ENCODE measurements at regions not wholly inside any gene's neighbourhood (a gene's known extent, or its start where the extent isn't known, plus 50 kb on each side); places are given as distances from the start of the nearest gene placed in this dataset.
"Not testable (repeated sequence)": the region's sequence is repeated elsewhere in the genome, so short reads cannot be mapped to it uniquely, and the experiment has no call there.

DNA sequence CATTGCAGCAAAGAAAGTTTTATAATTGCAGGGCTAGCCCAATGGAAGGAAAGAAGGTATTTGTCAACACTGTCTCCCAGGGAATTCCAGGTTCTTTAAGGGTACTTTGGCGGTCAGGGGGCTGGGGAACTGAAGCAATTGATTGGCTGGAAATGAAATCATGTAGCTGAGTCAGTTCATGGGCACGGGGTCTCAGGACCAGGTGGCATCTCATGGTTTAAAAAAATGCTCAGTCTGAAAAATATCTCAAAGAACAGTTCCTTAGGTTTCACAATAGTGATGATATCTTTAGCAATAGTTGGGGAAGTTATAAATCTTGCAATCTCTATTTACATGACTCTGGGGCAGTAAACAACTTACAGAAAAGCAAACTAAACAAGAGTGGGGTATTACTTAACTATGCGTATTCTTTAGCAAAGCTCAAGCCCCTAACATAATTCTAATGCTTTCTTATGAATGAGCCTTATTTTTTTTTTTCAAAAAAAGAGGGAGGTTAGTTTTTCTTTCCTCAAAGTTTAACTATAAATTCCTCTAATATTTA is 376.9 kb upstream of the NRG3 start:
- DNase-seq, result no peak

DNA sequence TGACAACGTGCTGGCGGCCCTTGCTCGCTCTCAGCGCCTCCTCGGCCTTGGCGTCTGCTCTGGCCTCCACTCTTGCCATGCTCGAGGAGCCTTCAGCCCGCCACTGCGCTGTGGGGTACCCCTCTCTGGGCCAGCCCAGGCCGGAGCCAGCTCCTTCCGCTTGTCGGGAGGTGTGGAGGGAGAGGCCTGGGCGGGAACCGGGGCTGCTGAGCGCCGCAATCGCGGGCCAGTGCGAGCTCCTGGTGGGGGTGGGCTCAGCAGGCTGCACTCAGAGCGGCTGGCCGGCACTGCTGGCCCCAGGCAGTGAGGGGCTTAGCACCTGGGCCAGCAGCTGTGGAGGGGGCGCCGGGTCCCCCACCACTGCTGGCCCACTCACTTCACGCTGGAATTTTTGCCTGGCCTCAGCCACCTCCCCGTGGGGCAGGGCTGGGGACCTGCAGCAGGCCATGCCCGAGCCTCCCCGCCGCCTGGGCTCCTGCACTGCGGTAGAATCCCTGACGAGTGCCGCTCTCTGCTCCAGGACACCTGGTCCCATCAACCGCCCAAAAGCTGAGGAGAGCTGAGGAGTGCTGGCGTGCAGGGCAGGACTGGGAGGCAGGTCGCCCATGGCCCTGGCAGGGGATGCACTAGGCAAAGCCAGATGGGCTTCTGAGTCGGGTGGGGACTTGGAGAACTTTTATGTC is 372.2 kb upstream of the NRG3 start:
- DNase-seq, result no peak

DNA sequence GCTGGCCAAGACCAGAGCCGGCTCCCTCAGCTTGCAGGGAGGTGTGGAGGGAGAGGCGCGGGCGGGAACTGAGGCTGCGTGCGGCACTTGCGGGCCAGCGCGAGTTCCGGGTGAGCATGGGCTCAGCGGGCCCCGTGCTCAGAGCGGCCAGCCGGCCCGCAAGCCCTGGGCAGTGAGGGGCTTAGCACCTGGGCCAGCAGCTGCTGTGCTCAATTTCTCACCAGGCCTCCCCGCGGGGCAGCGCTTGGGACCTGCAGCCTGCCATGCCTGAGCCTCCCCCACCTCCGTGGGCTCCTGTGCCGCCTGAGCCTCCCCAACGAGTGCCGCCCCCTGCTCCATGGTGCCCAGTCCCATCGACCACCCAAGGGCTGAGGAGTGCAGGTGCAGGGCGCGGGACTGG is 369.2 kb upstream of the NRG3 start:
- DNase-seq, result not testable (repeated sequence)

DNA sequence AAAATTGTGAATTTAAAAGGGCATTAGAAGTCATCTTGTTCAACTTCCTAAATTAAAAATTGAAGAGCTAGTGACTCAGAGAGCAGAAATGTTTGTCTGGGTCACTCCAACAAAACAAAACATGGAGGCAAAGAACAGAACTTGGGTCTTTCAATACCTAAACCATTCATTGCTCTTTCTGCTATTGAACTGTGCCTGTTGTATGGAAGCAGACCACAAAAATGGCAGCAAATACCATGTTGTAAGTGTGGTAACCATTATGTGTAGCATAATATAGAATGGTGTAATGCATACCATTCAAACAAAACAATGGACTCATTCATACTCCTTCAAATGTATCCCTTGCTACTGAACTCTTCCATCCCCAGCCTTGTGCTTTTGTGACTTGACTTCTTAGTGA is 360.2 kb upstream of the NRG3 start:
- no peak for DNase-seq

DNA sequence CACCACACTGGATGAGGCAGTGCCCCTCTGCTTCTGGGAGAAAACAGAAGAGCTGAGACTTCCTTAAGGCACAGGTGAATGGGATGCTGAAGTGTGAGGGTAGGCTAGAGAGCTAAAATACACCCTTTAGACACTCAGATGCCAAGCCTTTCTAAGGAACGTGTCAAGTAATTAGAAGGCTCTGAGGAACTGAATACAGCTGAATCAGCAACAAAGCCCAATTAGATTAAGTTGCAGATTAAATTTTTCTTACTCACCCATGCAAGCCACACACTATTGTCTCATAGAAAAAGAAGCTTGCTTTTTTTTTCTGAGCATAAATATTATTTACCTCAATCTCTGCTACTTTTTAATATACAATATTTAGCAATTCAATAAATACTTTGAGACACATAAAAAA is 354.3 kb upstream of the NRG3 start:
- DNase-seq, result no peak

DNA sequence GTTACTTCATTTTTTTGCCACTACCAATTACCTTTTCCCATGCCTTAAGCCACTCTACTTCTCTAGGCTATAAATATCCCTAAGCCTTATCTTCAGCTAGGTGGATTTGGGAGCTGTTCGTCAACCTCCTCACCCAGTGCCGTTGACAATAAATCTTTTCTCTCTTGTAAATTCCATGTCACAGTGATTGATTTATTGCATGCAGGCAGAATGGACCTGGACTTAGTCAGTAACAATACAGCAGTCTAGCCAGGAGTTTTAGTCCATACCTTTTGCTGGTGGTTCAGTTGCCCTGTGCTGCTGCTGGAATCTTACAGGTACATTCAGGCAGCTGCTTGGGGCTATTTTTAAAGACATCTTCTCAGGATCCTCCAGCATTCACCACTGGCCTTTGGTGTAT is 350.5 kb upstream of the NRG3 start:
- no peak for DNase-seq

DNA sequence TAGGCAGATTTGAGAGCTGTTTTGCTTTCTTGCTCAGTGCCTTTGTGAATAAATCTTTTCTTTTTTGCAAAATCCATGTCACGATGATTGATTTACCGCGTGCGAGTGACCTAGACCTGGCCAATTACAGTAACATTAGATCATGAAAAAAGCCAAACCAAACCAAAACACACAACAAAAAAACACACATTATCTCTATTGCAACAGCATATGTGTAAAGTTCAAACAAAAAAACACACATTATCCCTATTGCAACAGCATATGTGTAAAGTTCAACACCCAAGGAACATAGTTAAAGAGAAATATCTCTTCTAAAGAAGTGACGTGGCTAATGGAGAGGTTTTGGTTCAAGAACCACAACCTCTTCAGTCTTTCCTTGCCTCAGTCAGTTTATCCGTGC is 342.6 kb upstream of the NRG3 start:
- no peak for DNase-seq

DNA sequence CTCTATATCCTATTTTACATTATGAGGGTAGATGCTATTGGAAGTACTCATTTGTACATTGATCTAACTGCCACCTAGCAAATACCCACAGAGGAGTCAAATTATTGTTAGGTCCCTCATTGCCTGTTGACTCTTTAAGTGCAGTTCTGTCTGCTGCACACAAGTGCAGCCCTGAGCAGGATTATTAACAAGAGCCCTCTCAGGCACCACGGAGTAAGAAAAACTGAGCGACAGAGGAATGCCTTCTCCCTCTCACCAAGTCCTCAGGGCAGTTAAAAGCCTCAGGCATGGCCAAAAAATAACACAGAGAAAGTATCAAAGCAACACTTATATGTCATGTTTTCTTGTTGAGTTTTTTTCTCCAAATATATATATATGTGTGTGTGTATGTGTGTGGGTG is 340.0 kb upstream of the NRG3 start:
- DNase-seq, result no peak

DNA sequence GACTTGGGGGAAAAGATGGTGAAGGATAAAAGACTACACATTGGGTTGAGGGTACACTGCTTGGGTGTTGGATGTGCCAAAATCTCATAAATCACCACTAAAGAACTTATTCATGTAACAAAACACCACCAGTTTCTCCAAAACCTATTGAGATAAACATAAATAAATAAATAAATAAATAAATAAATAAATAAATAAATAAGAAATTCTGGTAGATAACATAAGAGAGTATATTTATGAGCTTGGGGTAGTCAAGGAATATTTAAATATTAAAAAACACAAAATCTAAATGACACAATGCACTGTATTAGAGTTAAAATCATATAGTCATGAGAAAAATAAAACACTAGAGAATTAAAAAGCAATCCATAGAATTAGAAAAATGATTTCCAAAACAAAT is 333.5 kb upstream of the NRG3 start:
- no peak for DNase-seq

DNA sequence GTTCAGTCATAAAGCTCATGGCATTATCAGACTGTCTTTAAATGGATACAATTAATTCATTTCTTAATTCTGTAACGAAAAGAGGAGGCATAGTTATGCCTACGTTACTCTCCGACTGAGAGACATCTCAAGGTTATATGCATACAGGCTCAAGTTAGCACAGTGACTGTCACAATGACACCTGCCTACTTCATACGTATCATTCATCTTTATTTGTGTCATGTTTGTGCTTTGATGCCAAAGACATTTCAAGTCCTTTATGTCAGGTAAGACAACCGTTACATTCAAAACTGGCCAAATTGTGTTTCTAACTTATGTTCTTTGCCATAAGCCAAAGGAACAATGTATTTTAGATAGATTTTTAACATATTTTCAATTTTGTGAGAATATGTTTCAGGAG is 328.8 kb upstream of the NRG3 start:
- DNase-seq, result no peak

DNA sequence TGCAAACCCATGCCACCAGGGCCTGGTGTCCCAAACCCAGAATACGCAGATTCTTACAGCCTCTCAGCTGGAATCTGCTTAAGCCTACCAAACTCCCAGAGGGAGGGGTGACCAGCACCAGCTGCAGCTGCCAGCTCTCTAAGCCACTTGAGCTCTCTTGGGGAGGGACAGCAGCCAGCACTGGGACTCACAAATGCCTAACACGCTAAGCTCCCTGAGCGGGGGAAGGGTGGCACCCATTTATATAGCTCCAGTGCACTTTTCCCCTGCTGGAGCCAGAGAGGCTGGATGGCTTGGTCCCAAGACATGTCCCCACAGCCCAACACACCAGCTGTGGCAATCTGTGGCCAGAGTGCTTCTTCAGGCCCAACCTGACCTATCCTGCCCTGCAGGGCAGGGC is 326.8 kb upstream of the NRG3 start:
- no peak for DNase-seq

DNA sequence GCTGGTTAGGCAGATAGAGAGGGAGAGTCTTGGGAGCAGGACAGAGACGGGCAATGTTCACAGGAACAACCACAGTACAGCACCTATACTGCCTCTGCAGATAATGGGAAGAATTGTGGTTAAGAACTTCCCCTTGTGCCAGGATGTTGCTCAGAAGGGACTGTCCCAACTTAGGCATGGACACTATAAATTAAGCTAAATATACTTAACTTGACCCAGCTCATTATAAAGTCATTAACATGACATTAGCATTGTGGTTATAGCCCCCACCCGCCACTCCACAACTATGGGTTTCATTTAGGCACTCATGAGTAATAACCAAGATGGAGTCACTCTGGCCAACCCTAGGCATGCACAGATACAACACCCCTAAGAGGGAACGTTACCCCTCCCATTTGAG is 310.9 kb upstream of the NRG3 start:
- DNase-seq, result no peak

DNA sequence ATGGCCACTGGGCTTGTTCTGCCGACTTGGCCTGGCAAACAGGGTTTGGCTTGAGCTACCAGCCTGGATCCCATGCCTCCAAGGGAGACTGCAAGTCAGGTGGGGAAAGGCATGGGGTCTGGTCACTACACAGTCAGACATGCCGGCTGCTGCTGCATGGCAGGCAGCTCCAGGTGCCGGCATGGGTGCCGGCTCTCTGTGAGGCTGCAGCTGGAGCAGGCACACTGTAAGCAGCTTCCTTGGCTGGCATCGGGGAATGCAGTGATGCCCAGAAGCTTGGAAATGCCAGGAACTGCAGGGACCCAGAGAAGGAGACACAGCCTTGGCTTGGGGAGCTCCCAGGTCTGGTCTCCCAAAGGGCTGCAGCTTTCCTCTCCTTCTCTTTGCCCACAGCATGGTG is 305.5 kb upstream of the NRG3 start:
- DNase-seq, result no peak

DNA sequence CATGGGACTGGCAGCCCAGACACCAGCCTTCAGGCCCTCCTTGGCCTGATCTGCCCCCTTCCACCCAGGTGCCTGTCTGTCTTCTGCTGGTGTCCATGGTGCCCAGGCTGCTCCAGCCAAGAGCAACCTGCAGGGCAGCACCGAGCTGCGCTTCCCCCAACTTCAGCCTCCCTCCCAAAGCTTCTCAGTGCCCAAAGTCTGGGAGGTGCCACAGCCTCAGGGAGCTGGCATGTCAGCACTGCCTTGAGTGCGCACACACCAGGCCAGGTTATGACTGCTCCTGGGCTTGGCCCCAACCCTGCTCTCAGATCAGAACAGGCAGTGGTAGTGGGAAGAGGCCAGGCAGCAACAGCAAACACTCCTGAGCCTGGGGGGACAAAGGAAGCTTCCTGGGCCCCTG is 304.6 kb upstream of the NRG3 start:
- no peak for DNase-seq

DNA sequence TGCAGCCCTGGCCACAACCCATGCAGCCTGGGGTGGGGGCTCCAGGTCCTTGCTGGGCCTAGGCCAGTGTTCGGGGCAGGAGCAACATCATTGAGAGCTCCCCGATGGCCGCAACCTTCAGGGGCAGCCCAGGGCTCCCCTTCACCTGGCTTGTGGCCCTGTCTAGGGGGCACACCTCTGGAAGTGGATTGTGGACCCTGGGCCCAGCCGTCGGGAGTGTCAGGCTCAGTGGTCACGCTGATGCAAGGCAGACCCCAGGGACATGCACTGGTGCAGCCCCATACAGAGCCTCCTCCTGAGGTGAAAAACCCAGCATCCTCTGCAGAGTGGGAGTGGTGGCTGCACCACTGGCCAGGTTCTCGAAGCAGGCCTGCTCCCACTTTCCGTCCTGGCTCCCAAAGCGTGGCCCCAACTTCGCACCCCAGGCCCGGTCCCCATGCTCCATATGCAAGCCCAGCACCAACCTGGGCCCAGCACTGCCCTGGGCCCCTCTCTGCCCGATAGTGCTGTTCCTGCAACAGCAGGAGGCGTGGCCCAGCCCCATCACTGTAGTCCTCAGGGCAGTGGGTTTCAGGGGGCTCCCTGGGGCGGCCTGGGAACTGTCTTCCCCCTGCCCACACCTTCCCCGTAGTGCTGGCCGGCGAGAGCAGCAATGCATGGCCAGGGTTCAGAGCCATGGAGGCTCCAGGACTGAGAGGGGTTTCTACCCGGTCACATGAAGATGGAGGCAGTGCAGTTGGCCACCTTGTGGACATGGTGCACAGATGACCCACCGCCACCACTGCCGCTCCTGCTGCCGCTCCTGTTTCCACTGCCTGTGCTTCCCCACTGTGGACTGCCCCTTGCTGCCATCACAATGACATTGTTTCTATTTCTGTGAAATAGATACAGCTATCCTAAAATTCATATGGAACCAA is 303.9 kb upstream of the NRG3 start:
- no peak for DNase-seq

DNA sequence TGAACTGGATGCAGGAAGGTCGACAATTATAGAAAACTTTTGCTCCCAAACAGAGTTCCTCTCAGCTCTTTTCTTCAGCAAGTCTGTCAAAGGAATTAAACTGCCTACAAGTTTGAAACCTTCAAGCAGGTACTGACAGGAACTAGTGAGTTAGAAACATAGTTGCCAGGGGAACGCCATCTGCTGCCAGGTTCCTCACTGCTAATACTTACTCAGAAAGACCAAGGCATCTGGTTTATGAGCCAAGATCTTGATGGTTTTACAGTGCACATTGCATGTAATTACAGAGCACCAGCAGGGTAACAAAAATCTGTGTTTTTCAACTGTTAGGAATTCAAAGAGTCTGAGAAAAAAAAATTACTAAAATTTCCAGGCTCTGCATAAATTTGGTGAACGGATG is 300.0 kb upstream of the NRG3 start:
- no peak for DNase-seq

DNA sequence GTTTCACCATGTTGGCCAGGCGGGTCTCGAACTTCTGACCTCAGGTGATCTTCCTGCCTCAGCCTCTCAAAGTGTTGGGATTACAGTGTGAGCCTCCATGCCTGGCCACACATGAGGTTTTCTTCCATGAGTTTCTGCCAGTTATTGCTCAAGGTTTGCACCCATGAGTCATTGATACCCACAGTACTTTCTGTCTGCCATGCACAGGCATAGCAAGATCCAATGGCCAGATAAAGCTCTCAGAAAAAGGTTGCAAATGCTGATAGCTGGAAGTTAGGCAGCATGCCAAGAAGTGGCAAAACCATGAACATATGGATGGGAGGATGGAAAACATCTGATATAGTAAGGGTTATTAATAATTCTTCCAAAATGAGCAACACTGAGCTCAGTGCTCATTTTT is 298.7 kb upstream of the NRG3 start:
- no peak for DNase-seq

DNA sequence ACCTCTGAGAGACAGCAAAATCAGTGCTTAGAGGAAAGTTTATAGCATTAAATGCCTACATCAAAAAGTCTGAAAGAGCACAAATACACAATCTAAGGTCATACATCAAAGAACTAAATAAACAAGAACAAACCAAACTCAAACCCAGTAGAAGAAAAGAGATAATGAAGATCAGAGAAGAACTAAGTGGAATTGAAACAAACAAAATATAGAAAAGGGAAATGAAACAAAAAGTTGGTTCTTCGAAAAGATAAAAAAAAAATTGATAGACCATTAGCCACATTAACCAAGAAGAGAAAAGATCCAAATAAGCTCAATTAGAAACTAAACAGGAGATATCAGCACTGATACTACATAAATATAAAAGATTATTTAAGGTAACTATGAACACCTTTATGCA is 280.0 kb upstream of the NRG3 start:
- DNase-seq, result no peak

DNA sequence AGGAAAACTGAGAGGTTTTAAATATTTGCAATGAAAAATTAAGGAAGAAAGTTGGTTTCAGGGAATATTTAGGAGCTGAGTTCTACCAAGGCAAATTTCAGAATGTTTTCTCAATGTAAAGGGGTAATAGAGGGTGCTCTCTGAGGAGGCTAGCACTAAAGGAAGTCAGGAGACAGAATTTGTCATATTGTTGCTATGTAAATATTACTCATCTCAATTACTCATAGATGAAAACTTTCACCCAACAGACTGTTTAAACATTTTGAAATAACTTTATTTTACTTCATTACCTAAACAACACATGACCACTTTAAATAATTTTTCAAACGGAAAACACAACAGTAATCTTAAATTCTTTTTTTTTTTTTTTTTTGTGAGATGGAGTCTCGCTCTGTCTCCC is 274.8 kb upstream of the NRG3 start:
- no peak for DNase-seq

DNA sequence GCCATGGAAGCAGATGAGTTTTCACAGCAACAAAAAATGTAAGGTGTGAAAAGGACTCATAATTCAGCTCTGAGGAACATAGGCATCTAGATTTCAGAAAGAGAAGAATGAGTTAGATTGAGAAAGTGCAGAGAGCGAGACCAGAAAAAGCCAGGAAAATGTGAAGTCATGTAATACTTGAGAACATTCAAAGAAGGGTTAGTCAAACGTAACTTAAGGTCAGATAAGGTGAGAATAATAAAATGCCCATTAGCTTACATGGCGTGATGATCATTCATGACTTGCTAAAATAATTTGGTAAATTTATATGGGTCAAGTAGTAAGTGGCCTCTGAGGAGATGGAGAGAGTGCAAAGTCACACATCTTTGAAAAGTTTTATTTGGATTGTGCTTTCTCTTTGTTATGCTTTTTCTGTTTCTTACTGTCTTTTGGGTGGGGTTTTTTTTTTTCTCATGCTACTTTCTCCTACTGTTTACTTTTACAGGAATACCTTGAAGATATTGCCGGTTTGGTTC is 271.8 kb upstream of the NRG3 start:
- no peak for DNase-seq

DNA sequence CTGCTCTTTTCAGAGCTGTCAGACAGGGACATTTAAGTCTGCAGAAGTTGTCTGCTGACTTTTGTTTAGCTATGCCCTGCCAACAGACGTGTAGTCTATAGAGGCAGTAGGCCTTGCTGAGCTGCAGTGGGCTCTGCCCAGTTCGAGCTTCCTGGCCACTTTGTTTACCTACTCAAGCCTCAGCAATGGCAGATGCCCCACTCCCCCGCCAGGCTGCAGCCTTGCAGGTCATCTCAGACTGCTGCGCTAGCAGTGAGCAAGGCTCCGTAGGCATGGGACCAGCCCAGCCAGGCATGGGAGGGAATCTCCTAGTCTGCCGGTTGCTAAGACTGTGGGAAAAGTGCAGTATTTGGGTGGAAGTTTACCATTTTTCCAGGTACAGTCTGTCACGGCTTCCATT is 230.5 kb upstream of the NRG3 start:
- DNase-seq, result not testable (repeated sequence)

DNA sequence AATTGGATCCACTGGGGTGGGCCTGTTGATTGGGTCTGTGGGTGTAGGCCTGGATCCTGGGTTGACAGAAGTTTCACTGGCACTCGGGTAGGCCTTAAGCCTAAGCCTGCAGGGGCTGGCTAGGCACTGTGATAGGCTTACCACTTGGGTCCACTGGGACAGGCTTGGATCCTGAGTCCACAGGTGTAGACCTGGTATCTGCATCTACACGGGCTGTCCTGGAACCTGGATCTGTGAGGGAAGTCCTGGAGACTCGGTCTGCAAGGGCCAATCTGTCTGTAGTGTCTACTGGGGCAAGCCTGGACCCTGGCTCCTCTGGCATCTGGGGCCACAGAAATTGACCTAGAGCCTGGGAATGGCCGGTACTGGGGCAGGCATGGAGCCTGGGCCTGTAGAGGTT is 219.0 kb upstream of the NRG3 start:
- no peak for DNase-seq

DNA sequence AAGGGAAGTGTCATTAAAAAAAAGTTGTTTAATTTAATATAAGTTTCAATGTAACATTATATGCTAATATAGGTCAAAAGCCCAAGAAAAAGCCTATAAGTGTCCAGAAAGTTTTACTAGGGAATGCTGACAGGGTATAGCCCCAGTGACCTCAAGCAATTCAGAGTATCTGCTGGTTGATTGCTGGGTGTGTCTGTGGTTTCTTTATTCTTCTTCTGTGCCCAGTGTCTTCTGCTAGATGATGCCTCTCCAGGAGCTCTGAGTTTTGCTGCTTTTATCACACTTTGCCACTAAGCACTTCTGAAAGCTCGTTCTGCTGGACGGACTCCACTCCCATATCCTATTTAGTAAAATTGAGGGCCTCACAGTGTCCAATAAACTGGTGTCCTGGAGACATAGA is 212.2 kb upstream of the NRG3 start:
- no peak for DNase-seq

DNA sequence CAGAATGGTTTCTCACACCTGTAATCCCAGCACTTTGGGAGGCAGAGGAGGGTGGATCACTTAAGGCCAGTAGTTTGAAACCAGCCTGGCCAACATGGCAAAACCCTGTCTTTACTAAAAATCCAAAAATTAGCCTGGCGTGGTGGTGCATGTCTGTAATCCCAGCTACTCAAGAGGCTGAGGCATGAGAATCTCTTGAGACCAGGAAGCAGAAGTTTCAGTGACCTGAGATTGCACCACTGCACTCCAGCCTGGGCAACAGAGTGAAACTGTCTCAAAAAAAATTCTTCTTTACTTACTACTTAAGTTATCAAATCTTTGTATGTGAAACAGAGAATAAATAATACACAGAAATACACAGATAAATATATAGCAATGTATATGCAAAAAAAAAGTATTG is 210.2 kb upstream of the NRG3 start:
- DNase-seq, result not testable (repeated sequence)

All from activated CD8-positive, alpha-beta memory T cell treated with anti-CD3 and anti-CD28 coated beads, Interleukin-2, amount 50 U/mL, for 4 hours (primary cell).